ENCODE measurements at regions not wholly inside any gene's neighbourhood (a gene's known extent, or its start where the extent isn't known, plus 50 kb on each side); places are given as distances from the start of the nearest gene placed in this dataset.
"Not testable (repeated sequence)": the region's sequence is repeated elsewhere in the genome, so short reads cannot be mapped to it uniquely, and the experiment has no call there.

- no peak for DNase-seq
Observed at GRCh38 chr3:102038477-102039142, 189.3 kb downstream of the NFKBIZ start.

- DNase-seq = not testable (repeated sequence)
Observed at GRCh38 chr3:102040144-102040543, 190.8 kb downstream of the NFKBIZ start.

GRCh38 chr3:102053375-102053989 lies 204.2 kb downstream of the NFKBIZ start:
- DNase-seq = no peak

- no peak for DNase-seq
Observed at GRCh38 chr3:102054543-102055080, 205.3 kb downstream of the NFKBIZ start.

GRCh38 chr3:102057781-102058421 lies 208.6 kb downstream of the NFKBIZ start:
- no peak for DNase-seq

GRCh38 chr3:102059145-102059943 lies 210.0 kb downstream of the NFKBIZ start:
- no peak for DNase-seq

- DNase-seq = no peak
Observed at GRCh38 chr3:102060814-102061213, 211.5 kb downstream of the NFKBIZ start.

- no peak for DNase-seq
Observed at GRCh38 chr3:102063572-102063971, 214.3 kb downstream of the NFKBIZ start.

GRCh38 chr3:102066470-102066869 lies 217.2 kb downstream of the NFKBIZ start:
- DNase-seq = no peak

GRCh38 chr3:102068327-102068726 lies 219.0 kb downstream of the NFKBIZ start:
- no peak for DNase-seq

- DNase-seq = no peak
Observed at GRCh38 chr3:102068736-102069135, 219.4 kb downstream of the NFKBIZ start.

- DNase-seq = no peak
Observed at GRCh38 chr3:102069211-102069662, 219.9 kb downstream of the NFKBIZ start.

GRCh38 chr3:102074946-102075345 lies 225.6 kb downstream of the NFKBIZ start:
- DNase-seq = no peak

GRCh38 chr3:102078401-102078800 lies 229.1 kb downstream of the NFKBIZ start:
- no peak for DNase-seq

GRCh38 chr3:102078854-102079808 lies 229.8 kb downstream of the NFKBIZ start:
- DNase-seq = no peak

- no peak for DNase-seq
Observed at GRCh38 chr3:102079809-102080197, 230.5 kb downstream of the NFKBIZ start.

GRCh38 chr3:102081572-102082289 lies 232.4 kb downstream of the NFKBIZ start:
- no peak for DNase-seq

GRCh38 chr3:102083473-102083872 lies 234.2 kb downstream of the NFKBIZ start:
- no peak for DNase-seq

- no peak for DNase-seq
Observed at GRCh38 chr3:102084006-102084405, 234.7 kb downstream of the NFKBIZ start.

- no peak for DNase-seq
Observed at GRCh38 chr3:102084704-102085103, 235.4 kb downstream of the NFKBIZ start.

Data from COR-L47 (cell line).